CD4-positive, alpha-beta T cell treated with Interleukin-2 at 100 ng/mL for 4 hours (primary cell): ENCODE measurements at regions not wholly inside any gene's neighbourhood (a gene's known extent, or its start where the extent isn't known, plus 50 kb on each side); places are given as distances from the start of the nearest gene placed in this dataset.

Experiments
- DNase-seq: peaks from one replicate; pipeline ENCODE4 v3.0.0-alpha.2; 2020; ENCODE audit warnings: low spot score

DNA sequence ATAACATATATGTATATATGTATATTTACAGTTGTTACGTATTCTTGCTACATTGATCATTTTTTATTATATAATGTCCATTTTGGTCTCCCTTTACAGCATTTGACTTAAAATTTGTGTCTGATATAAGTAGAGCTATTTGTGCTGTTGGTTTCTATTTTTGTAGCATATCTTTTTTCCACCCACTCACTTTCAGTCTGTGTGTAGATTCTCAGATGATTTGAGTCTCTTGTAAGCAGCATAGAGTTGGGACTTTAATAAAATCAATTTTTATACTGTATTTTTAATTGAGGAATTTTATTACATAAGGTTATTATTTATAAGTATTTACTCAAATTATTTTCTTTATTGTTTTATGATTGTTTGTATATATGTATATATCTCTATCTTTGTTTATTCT lies 1293.7 kb downstream of the TMEM121 start:
- DNase-seq = no peak

DNA sequence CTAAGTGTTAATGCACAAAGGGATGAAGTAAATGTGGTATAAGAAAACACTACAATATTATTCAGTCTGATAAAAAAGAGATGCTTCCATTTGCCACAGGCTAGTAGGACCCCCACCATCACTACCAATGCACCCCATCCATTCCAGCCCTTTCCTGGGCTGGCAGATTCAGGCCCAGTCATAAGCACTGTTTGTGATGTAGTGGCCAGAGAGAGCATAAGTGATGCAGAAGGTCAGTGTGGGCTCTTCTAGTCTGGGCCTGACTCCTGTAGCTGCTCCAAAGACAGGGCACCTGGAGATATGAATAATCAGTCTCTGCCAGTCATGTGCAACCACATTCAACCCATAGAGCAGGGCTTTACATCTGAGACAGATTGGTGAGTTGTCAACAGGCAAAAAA lies 1294.7 kb downstream of the TMEM121 start:
- DNase-seq = no peak

GRCh38 chr14:106822905-106823304 lies 1296.5 kb downstream of the TMEM121 start:
- no peak for DNase-seq

GRCh38 chr14:106823552-106823951 lies 1297.2 kb downstream of the TMEM121 start:
- DNase-seq = no peak

DNA sequence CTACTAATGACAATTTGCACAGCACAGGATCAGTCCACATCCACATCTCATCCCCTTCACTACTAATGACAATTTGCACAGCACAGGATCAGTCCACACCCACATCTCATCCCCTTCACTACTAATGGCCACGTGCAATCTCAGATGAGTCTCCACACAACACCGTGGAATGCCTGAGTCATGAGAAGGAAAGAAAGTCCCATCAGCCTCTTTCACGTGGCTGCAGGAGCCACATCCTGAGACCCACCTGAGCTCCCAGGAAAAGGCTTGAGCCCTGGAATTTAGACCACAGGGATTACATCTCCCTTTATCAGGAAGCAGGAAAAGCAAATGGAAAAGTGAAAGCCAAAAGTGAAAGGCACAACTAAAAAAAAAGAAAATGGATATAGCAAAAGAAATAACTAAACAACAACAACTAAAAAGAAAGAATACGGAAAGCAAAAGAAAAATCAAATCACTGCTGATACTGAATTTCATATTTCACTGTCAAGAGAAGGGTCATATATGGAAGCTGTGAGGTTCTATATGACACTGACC lies 1300.5 kb downstream of the TMEM121 start:
- DNase-seq = no peak

- DNase-seq = peak; percentile 23
These were observed 1304.9 kb downstream of the TMEM121 start for GRCh38 chr14:106831322-106831720.

- DNase-seq = no peak
These were observed 1311.5 kb downstream of the TMEM121 start for GRCh38 chr14:106837870-106838269.

DNA sequence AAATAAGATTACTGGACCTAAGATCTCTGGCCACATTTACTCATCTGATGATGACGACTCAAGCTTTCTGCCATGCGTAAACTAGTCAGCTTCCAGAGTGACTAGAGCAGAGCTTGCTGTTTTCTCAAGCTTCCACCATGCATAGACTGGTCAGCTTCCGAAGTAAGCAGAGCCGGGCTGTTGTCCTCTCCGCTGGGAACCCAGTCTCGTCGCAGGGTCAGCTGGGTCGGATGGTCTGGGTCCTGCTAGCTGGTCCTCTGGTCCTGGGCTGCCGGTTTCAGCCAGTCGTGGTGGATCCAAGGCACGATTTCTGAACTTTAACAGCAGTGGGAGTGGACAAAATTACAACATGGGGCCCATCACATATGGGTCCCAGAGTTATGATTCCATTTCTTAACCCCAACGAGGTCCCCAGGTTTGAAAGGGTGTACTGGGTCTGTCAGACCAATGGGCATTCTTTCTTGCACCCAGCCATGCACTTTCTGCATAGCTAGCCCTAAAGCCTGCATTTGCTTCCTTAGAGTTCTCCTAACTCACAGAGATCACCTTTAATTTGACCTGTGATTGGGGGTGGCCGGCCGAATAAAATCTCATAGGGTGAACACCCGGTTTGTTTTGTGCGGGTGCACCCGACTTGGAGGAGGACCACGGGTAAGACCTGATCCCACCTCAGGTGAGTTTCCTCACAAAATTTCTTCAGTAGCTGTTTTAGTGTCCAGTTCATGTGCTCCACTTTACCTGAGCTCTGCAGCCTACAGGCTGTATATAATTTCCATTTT lies 1312.8 kb downstream of the TMEM121 start:
- DNase-seq = no peak

GRCh38 chr14:106840258-106840657 lies 1313.9 kb downstream of the TMEM121 start:
- no peak for DNase-seq

GRCh38 chr14:106840991-106841390 lies 1314.6 kb downstream of the TMEM121 start:
- no peak for DNase-seq

- no peak for DNase-seq
These were observed 1315.3 kb downstream of the TMEM121 start for GRCh38 chr14:106841701-106842100.

- DNase-seq = no peak
These were observed 1316.3 kb downstream of the TMEM121 start for GRCh38 chr14:106842687-106843086.

GRCh38 chr14:106843386-106843785 lies 1317.0 kb downstream of the TMEM121 start:
- DNase-seq = peak; percentile 3

GRCh38 chr14:106843951-106844483 lies 1317.6 kb downstream of the TMEM121 start:
- peak; percentile 37 for DNase-seq

DNA sequence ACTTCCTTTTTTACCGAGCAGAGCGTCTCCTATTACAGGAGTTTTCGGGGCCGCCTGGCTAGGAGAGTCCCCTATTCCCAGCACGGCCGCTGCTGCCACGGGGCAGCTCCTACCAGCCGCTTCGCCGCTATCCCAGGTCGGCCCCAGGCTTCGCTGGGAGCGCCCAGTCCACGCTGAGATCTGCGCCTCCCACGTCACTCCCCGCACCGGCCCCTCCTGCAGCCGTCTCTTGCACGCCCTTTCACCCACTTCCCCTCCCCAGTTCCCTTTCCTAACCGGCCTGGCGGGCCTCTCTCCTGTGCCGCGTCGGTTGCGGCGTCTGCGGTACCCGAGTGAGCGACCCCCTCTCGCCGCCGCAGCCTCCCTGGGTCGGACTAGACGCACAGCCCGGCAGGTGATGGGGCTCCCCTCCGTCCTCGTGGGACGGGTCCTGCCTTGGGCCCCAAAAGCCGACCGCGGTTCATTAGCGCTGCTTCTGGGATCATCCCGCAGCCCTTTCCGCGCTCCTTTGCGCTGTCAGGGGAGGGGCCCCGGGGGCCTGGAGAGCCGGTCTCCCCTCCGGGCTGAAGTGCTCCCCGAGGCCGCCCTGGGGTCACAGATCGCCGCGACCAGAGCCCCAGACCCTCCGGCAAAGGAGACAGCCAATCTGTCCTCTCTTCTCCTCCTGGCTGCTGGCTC lies 1318.4 kb downstream of the TMEM121 start:
- peak; percentile 54 for DNase-seq

- DNase-seq = peak; percentile 28
These were observed 1319.1 kb downstream of the TMEM121 start for GRCh38 chr14:106845286-106846087.

DNA sequence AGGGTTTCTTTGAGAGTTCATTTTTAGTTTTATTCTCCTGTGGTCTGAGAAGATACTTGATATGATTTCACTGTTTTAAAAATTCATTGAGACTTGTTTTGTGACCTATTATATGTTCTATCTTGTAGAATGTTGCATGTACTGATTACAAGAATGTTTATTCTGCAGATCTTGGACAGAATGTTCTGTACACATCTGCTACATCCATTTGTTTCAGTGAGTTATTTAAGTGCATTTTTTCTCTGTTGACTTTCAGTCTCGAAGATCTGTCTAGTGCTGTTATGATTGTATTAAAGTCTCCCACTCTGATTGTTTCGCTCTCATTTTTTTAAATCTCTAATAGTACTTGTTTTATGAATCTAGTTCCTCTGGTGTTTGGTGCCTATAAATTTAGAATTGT lies 1319.8 kb downstream of the TMEM121 start:
- DNase-seq = no peak

GRCh38 chr14:106848330-106849121 lies 1322.1 kb downstream of the TMEM121 start:
- no peak for DNase-seq

GRCh38 chr14:106850913-106851825 lies 1324.8 kb downstream of the TMEM121 start:
- DNase-seq = no peak
